Thyroid gland (tissue), 4 donors: ENCODE measurements at regions not wholly inside any gene's neighbourhood (a gene's known extent, or its start where the extent isn't known, plus 50 kb on each side); places are given as distances from the start of the nearest gene placed in this dataset.
"Not testable (repeated sequence)": the region's sequence is repeated elsewhere in the genome, so short reads cannot be mapped to it uniquely, and the experiment has no call there.

ENCODE experiments used
- DNase-seq, 2 donors: peaks; one replicate each; pipeline ENCODE4 v3.0.0-alpha.2; 2019
- H3K27ac ChIP-seq, 3 donors: fragments of 200-600 bp; sonication (generic); 1 replicate in 2 of 3; 2 replicates in 1 of 3; pipeline ENCODE4 v1.5.1; 2016 to 2019; ENCODE audit warnings: mild to moderate bottlenecking in 1 of 3, moderate library complexity in 1 of 3
- H3K27me3 ChIP-seq: fragments of 200-600 bp; sonication (generic); one replicate; pipeline ENCODE4 v1.5.1; 2019
- H3K36me3 ChIP-seq, 2 donors: fragments of 200-600 bp; sonication (generic); one replicate each; pipeline ENCODE4 v1.5.1; 2016 to 2019
- H3K4me1 ChIP-seq, 2 donors: fragments of 200-600 bp; sonication (generic); one replicate each; pipeline ENCODE4 v1.5.1; 2017 to 2019
- H3K4me3 ChIP-seq, 3 donors: fragments of 200-600 bp; sonication (generic); replicated peaks in 1 of 3; 1 replicate in 2 of 3; 2 replicates in 1 of 3; pipeline ENCODE4 v1.5.1; 2016; ENCODE audit warnings: mild to moderate bottlenecking in 1 of 3
- H3K9me3 ChIP-seq: fragments of 200-600 bp; sonication (generic); one replicate; pipeline ENCODE4 v1.5.1; 2017
- POLR2A ChIP-seq, 2 donors: fragments of 450-650 bp; IDR thresholded peaks; one replicate each; pipeline ENCODE4 v1.6.1; 2017; ENCODE audit warnings: antibody characterized with exemption in 2 of 2, mild to moderate bottlenecking in 2 of 2, moderate library complexity in 1 of 2
- WGBS, 2 donors: methylation state at CpG; one replicate each; pipeline ENCODE4 v1.1.5; 2017; 5-methylcytosine and 5-hydroxymethylcytosine counted together
- intact Hi-C: fragments of 100-400 bp; cut with DNase I; formaldehyde crosslinking; loops from one replicate; pipeline ENCODE4 v1.15.1; 2023
- TF ChIP-seq, protein P1 (sequence below), 6 experiments: fragments of 200-600 bp in 3 of 6; fragments of 450-650 bp in 3 of 6; sonication (generic) in 3 of 6; IDR thresholded peaks; one replicate each; pipeline ENCODE4 v1.5.1; 2016 to 2019; ENCODE audit warnings: antibody characterized with exemption in 6 of 6, mild to moderate bottlenecking in 2 of 6, inconsistent platforms in 1 of 6, moderate library complexity in 1 of 6

DNA sequence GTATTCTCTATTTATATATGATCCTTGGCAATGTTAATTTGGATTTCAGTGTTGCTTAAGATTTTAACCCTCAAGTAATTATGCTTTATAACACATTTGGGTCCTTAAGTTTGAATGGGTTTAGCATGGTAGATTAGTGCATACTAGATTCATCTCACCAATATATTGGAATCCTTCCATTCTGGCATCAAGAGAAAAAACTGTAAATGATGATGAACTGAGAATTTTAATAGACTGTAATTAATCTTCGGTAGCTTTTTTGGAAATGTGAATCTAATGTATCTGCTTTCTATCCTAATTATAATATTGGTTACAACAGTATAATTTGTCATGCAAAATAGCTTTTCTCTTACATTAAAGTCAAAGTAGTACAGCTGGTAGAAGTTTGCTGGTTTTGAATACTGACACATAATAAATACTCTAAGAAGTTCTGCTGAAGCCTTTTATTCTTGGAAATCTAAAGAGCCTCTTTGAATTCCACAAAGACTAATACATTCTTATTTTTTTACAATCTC, 279.8 kb downstream of the AMY1C start:
- H3K4me1 ChIP-seq, result no peaks in the 10 kb centered on the region

DNA sequence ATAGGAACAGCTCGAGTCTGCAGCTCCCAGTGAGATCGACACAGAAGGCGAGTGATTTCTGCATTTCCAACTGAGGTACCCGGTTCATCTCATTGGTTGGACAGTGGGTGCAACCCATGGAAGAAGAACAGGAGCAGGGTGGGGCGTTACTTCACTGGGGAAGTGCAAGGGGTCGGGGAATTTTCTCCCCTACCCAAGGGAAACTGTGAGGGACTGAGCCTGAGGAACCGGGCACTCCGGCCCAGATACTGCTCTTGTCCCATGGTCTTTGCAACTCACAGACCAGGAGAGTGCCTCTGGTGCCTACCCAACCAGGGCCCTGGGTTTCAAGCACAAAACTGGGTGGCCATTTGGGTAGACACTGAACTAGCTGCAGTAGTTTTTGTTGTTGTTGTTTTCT, 307.1 kb downstream of the AMY1C start:
- Histone ChIP-seq H3K4me3 (no peak overlapping the region), H3K4me1 (no peaks in the 10 kb centered on the region), H3K27ac (no peak overlapping the region), H3K36me3 (no peaks in the 10 kb centered on the region), H3K27me3 (no peaks in the 10 kb centered on the region), H3K9me3 (no peaks in the 10 kb centered on the region)
- WGBS, 2 donors, result 71 to 81% methylated on average over 7 to 8 of the region's 8 CpGs
- intact Hi-C loops, result no loop called here
- no peak for DNase-seq
- no peak for TF ChIP-seq POLR2A (IDR thresholded peaks at IDR 0.05)
- TF ChIP-seq, protein P1, sequence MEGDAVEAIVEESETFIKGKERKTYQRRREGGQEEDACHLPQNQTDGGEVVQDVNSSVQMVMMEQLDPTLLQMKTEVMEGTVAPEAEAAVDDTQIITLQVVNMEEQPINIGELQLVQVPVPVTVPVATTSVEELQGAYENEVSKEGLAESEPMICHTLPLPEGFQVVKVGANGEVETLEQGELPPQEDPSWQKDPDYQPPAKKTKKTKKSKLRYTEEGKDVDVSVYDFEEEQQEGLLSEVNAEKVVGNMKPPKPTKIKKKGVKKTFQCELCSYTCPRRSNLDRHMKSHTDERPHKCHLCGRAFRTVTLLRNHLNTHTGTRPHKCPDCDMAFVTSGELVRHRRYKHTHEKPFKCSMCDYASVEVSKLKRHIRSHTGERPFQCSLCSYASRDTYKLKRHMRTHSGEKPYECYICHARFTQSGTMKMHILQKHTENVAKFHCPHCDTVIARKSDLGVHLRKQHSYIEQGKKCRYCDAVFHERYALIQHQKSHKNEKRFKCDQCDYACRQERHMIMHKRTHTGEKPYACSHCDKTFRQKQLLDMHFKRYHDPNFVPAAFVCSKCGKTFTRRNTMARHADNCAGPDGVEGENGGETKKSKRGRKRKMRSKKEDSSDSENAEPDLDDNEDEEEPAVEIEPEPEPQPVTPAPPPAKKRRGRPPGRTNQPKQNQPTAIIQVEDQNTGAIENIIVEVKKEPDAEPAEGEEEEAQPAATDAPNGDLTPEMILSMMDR (IDR thresholded peaks at IDR 0.05), result no peak

More for the DNA sequence above, 279.8 kb downstream of the AMY1C start:
- WGBS, 2 donors, result 86 to 92% methylated on average over 1 of the region's 1 CpG
- Histone ChIP-seq H3K27me3 (no peaks in the 10 kb centered on the region), H3K4me3 (no peak overlapping the region), H3K36me3 (no peaks in the 10 kb centered on the region), H3K9me3 (no peaks in the 10 kb centered on the region), H3K27ac (no peak overlapping the region)
- intact Hi-C loops, result no loop called here
- TF ChIP-seq, protein P1 (IDR thresholded peaks at IDR 0.05), result no peak
- no peak for TF ChIP-seq POLR2A (IDR thresholded peaks at IDR 0.05)
- no peak for DNase-seq

DNA sequence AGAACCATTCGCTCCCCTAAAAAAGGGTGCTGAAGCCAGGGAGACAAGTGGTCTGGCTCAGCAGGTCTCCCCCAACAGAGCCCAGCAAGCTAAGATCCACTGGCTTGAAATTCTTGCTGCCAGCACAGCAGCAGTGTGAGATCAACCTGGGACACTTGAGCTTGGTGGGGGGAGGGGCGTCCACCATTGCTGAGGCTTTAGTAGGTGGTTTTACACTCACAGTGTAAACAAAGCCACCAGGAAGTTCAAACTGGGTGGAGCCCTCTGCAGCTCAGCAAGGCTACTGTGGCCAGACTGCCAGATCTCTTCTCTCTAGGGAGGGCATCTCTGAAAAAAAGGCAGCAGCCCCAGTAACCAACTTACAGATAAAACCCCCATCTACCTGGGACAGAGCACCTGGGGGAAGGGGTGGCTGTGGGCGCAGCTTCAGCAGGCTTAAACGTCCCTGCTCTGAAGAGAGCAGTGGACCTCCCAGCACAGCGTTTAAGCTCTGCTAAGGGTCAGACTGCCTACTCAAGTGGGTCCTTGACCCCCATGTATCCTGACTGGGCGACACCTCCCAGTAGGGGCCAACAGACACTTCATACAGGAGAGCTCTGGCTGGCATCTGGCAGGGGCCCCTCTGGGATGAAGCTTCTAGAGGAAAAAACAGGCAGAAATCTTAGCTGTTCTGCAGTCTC, 307.7 kb downstream of the AMY1C start:
- H3K4me3 ChIP-seq, H3K36me3 ChIP-seq, H3K4me1 ChIP-seq, intact Hi-C loops, H3K27ac ChIP-seq, H3K27me3 ChIP-seq, H3K9me3 ChIP-seq: not testable (repeated sequence)
- 32 to 37% methylated on average over 4 to 5 of the region's 6 CpGs for WGBS, 2 donors
- peak in 1 of 2 donors; percentile 18 for DNase-seq

DNA sequence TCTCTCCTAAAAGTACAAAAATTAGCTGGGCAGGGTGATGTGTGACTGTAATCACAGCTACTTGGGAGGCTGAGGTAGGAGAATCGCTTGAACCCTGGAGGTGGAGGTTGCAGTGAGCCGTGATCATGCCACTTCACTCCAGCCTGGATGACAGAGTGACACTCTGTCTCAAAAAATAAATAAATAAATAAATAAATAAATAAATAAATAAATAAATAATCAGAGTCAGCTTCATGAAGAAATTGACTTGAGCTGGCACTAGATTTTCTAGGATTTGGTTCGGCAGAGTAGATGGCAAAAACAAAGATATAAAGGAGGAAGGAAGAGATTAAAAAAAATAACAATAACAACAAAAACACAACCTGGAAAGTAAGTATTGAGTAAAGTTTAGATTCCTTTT, 311.9 kb downstream of the AMY1C start:
- H3K4me3 ChIP-seq, H3K27me3 ChIP-seq, H3K27ac ChIP-seq, H3K4me1 ChIP-seq, H3K36me3 ChIP-seq, intact Hi-C loops, H3K9me3 ChIP-seq, DNase-seq: not testable (repeated sequence)
- 92 to 94% methylated on average over 3 of the region's 3 CpGs for WGBS, 2 donors

DNA sequence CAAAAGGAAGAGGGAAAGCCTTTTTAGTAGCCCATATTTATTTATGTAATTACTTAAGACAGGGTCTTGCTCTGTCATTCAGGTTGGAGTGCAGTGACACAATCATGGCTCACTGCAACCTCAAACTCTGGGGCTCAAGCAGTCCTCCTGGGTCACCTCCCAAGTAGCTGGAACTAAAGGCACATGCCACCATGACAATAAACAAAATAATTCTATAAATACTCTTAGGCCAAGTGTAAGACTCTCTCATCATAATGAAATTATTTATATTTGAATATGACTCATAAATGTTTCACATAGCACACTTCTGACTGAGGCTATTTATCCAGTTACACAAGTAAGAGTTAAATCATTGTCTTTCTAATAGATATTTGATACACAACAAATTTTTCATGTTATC, 314.7 kb downstream of the AMY1C start:
- TF ChIP-seq POLR2A (IDR thresholded peaks at IDR 0.05), result no peak
- TF ChIP-seq, protein P1 (IDR thresholded peaks at IDR 0.05), result no peak
- DNase-seq, result no peak
- no peak overlapping the region for H3K4me3 ChIP-seq
- intact Hi-C loops, result no loop called here
- H3K36me3 ChIP-seq, result no peaks in the 10 kb centered on the region
- H3K27me3 ChIP-seq, result no peaks in the 10 kb centered on the region
- H3K9me3 ChIP-seq, result no peaks in the 10 kb centered on the region
- H3K4me1 ChIP-seq, result no peaks in the 10 kb centered on the region
- no peak overlapping the region for H3K27ac ChIP-seq

DNA sequence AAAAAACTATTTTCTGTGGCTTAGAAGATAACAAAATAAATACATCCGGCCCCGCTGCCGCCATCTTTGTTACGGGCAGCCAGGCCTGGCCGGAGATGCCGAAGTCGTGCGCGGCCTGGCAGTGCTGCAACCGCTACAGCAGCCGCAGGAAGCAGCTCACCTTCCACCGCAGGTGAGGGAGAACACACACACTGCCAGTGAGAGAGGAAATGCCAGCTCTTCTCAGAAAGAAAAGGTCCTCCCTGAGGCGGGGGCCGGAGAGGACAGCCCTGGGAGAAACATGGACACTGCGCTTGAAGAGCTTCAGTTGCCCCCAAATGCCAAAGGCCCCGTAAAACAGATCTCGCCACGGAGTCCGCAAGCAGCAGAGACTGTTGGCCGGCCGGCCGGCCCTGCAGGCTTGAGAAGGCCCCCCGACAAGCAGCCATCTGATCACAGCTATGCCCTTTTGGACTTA, 323.2 kb downstream of the AMY1C start:
- TF ChIP-seq POLR2A (IDR thresholded peaks at IDR 0.05), result no peak
- peak in 1 of 2 donors; percentile 4 for DNase-seq
- Histone ChIP-seq H3K4me3 (no peak overlapping the region), H3K4me1 (no peaks in the 10 kb centered on the region), H3K36me3 (no peaks in the 10 kb centered on the region), H3K27ac (no peak overlapping the region), H3K27me3 (no peaks in the 10 kb centered on the region), H3K9me3 (no peaks in the 10 kb centered on the region)
- 92 to 95% methylated on average over 22 to 23 of the region's 23 CpGs for WGBS, 2 donors
- intact Hi-C loops, result no loop called here
